ENCODE measurements at regions not wholly inside any gene's neighbourhood (a gene's known extent, or its start where the extent isn't known, plus 50 kb on each side); places are given as distances from the start of the nearest gene placed in this dataset.

- no peak for TF ChIP-seq CTCF (IDR thresholded peaks at IDR 0.05)
- TF ChIP-seq POLR2A (IDR thresholded peaks at IDR 0.05) = no peak
These were observed 272.9 kb upstream of the C1orf174 start for GRCh38 chr1:4172644-4173599.
